ENCODE measurements at regions not wholly inside any gene's neighbourhood (a gene's known extent, or its start where the extent isn't known, plus 50 kb on each side); places are given as distances from the start of the nearest gene placed in this dataset.

- WGBS, 2 donors, result 56 to 57% methylated on average over 1 of the region's 1 CpG
- TF ChIP-seq POLR2A (IDR thresholded peaks at IDR 0.05) (no peak), CTCF (IDR thresholded peaks at IDR 0.05) (no peak)
These were observed 950.7 kb downstream of the MCTP2 start for GRCh38 chr15:95182091-95182490.

DNA sequence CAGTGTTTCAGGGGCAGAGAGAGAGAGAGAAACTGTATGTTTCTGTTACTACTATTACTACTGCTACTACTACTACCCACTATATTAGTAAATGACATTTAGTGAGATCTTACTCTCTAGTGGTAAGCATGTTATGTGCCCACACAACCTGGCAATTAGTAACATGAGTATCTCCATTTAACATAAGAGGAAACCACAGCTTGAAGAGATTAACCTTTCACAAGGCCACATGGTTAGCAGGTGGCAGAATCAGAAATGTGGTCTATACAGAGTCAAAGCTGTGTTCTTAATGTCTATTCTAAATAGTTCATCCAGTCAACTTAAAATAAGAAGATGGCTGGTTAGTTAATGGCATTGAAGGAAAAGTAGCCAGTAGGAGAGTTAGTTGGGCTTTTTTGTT, 961.6 kb downstream of the MCTP2 start:
- no peaks in the 10 kb centered on the region for H3K36me3 ChIP-seq (replicated peaks in 1 of 2; ENCODE audit: insufficient read depth in 1 of 2, low read depth in 2 of 2)
- no peak overlapping the region for H3K4me3 ChIP-seq
- DNase-seq, result no peak
- ATAC-seq, result no peak
- H3K9me3 ChIP-seq, result no peaks in the 10 kb centered on the region
- TF ChIP-seq CTCF (IDR thresholded peaks at IDR 0.05) (no peak), POLR2A (IDR thresholded peaks at IDR 0.05) (no peak)
- intact Hi-C loops (cut with DNase I), result no loop called here
- no peaks in the 10 kb centered on the region for H3K27me3 ChIP-seq
- no peak overlapping the region for H3K27ac ChIP-seq
- peaks cover 3% of the 10 kb centered on the region for H3K4me1 ChIP-seq

More at GRCh38 chr15:95182091-95182490, 950.7 kb downstream of the MCTP2 start:
- intact Hi-C loops (cut with DNase I), result no loop called here
- DNase-seq, result no peak
- Histone ChIP-seq H3K27me3 (no peaks in the 10 kb centered on the region), H3K4me1 (no peaks in the 10 kb centered on the region), H3K9me3 (no peaks in the 10 kb centered on the region), H3K36me3 (replicated peaks in 1 of 2; ENCODE audit: insufficient read depth in 1 of 2, low read depth in 2 of 2) (no peaks in the 10 kb centered on the region), H3K27ac (no peak overlapping the region), H3K4me3 (no peak overlapping the region)
- no peak for ATAC-seq

- no peaks in the 10 kb centered on the region for H3K9me3 ChIP-seq
- no peak overlapping the region for H3K4me3 ChIP-seq
- no peaks in the 10 kb centered on the region for H3K36me3 ChIP-seq (replicated peaks in 1 of 2; ENCODE audit: insufficient read depth in 1 of 2, low read depth in 2 of 2)
- no peak overlapping the region for H3K27ac ChIP-seq
- H3K4me1 ChIP-seq, result peaks cover 3% of the 10 kb centered on the region
- H3K27me3 ChIP-seq, result no peaks in the 10 kb centered on the region
- 57 to 67% methylated on average over 3 of the region's 3 CpGs for WGBS, 2 donors
- ATAC-seq (no peak), DNase-seq (no peak)
- TF ChIP-seq CTCF (IDR thresholded peaks at IDR 0.05) (no peak), POLR2A (IDR thresholded peaks at IDR 0.05) (no peak)
- intact Hi-C loops (cut with DNase I), result no loop called here
These were observed 963.4 kb downstream of the MCTP2 start for GRCh38 chr15:95194746-95195145.

- 20 to 26% methylated on average over 17 of the region's 17 CpGs for WGBS, 2 donors
- H3K4me3 ChIP-seq, result no peak overlapping the region
- ATAC-seq, result no peak
These were observed 965.0 kb downstream of the MCTP2 start for GRCh38 chr15:95196176-95196915.

More at GRCh38 chr15:95196176-95196915, 965.0 kb downstream of the MCTP2 start:
- Histone ChIP-seq H3K27ac (no peak overlapping the region), H3K9me3 (no peaks in the 10 kb centered on the region), H3K36me3 (replicated peaks in 1 of 2; ENCODE audit: insufficient read depth in 1 of 2, low read depth in 2 of 2) (no peaks in the 10 kb centered on the region), H3K27me3 (no peaks in the 10 kb centered on the region), H3K4me1 (peaks cover 3% of the 10 kb centered on the region)
- DNase-seq, result no peak
- intact Hi-C loops (cut with DNase I), result no loop called here
- TF ChIP-seq CTCF (IDR thresholded peaks at IDR 0.05), result no peak
- no peak for TF ChIP-seq POLR2A (IDR thresholded peaks at IDR 0.05)

All from body of pancreas (tissue), 4 donors.